Neuronal stem cell (in vitro differentiated cells): ENCODE measurements at regions not wholly inside any gene's neighbourhood (a gene's known extent, or its start where the extent isn't known, plus 50 kb on each side); places are given as distances from the start of the nearest gene placed in this dataset.

Source experiments
- DNase-seq: peaks from one replicate; pipeline ENCODE4 v3.0.0-alpha.2; 2013; ENCODE audit warnings: low spot score
- H2AFZ ChIP-seq: one replicate; pipeline ENCODE4 v1.6.1; 2013; ENCODE audit warnings: mild to moderate bottlenecking, low read length, inconsistent platforms
- H2AK5ac ChIP-seq: 2 replicates; pipeline ENCODE4 v1.6.1; 2013; ENCODE audit warnings: low read depth, mild to moderate bottlenecking, inconsistent platforms, low read length, moderate library complexity, mixed read lengths
- H2BK120ac ChIP-seq: 2 replicates; pipeline ENCODE4 v1.6.1; 2013; ENCODE audit warnings: low read depth, mild to moderate bottlenecking, inconsistent platforms, low read length, moderate library complexity, mixed read lengths
- H2BK12ac ChIP-seq: one replicate; pipeline ENCODE4 v1.6.1; 2013; ENCODE audit warnings: low read length, inconsistent platforms
- H2BK15ac ChIP-seq: 2 replicates; pipeline ENCODE4 v1.6.1; 2013; ENCODE audit warnings: mild to moderate bottlenecking, low read length, inconsistent platforms, mixed read lengths
- H2BK5ac ChIP-seq: one replicate; pipeline ENCODE4 v1.6.1; 2013; ENCODE audit warnings: inconsistent platforms, mild to moderate bottlenecking, low read length, moderate library complexity
- H3K14ac ChIP-seq: one replicate; pipeline ENCODE4 v1.6.1; 2013; ENCODE audit warnings: low read length, inconsistent platforms
- H3K18ac ChIP-seq: 2 replicates; pipeline ENCODE4 v1.6.1; 2013; ENCODE audit warnings: low read length, inconsistent platforms
- H3K23ac ChIP-seq: 2 replicates; pipeline ENCODE4 v1.6.1; 2013; ENCODE audit warnings: low read depth, mild to moderate bottlenecking, mixed read lengths, low read length, inconsistent platforms; ENCODE audit not compliant: poor library complexity
- H3K27ac ChIP-seq: replicated peaks from 3 replicates; pipeline ENCODE4 v1.5.1; 2013; ENCODE audit warnings: low read length, inconsistent platforms
- H3K27me3 ChIP-seq, 3 experiments: 2 replicates each; pipeline ENCODE4 v1.6.1; 2013; ENCODE audit warnings: low read length in 3 of 3, mild to moderate bottlenecking in 2 of 3, inconsistent platforms in 1 of 3, low read depth in 1 of 3, mixed read lengths in 1 of 3, moderate library complexity in 1 of 3; ENCODE audit not compliant: control insufficient read depth in 3 of 3, insufficient read depth in 3 of 3
- H3K36me3 ChIP-seq, 2 donors: replicated peaks in 1 of 2; 2 replicates each; pipeline ENCODE4 v1.6.1; 2013; ENCODE audit warnings: low read length in 2 of 2; ENCODE audit not compliant: control insufficient read depth in 2 of 2, insufficient read depth in 2 of 2
- H3K4ac ChIP-seq: 2 replicates; pipeline ENCODE4 v1.6.1; 2013; ENCODE audit warnings: inconsistent platforms, mild to moderate bottlenecking, low read length, moderate library complexity
- H3K4me1 ChIP-seq, 2 donors: 1 replicate in 1 of 2; 2 replicates in 1 of 2; pipeline ENCODE4 v1.6.1; 2013; ENCODE audit warnings: low read length in 2 of 2, low read depth in 1 of 2; ENCODE audit not compliant: control insufficient read depth in 2 of 2, insufficient read depth in 1 of 2
- H3K4me2 ChIP-seq: one replicate; pipeline ENCODE4 v1.6.1; 2013; ENCODE audit warnings: mild to moderate bottlenecking, low read length, inconsistent platforms; ENCODE audit not compliant: insufficient read depth, poor library complexity, severe bottlenecking
- H3K4me3 ChIP-seq, 2 donors: 2 replicates each; pipeline ENCODE4 v1.5.1; 2013; ENCODE audit warnings: low read length in 2 of 2, mild to moderate bottlenecking in 2 of 2, inconsistent platforms in 1 of 2, moderate library complexity in 1 of 2
- H3K79me1 ChIP-seq: one replicate; pipeline ENCODE4 v1.6.1; 2013; ENCODE audit warnings: low read depth, mild to moderate bottlenecking, inconsistent platforms, low read length, moderate library complexity
- H3K9ac ChIP-seq: one replicate; pipeline ENCODE4 v1.6.1; 2013; ENCODE audit warnings: mild to moderate bottlenecking, low read depth, low read length, inconsistent platforms; ENCODE audit not compliant: poor library complexity
- H3K9me3 ChIP-seq, 2 donors: replicated peaks in 1 of 2; 2 replicates each; pipeline versions ENCODE3 to v1.6.1; 2013; ENCODE audit warnings: low read length in 2 of 2, mild to moderate bottlenecking in 2 of 2, inconsistent platforms in 1 of 2, low read depth in 1 of 2, mixed read lengths in 1 of 2, moderate library complexity in 1 of 2; ENCODE audit not compliant: control insufficient read depth in 2 of 2, insufficient read depth in 1 of 2
- H4K8ac ChIP-seq: one replicate; pipeline ENCODE4 v1.6.1; 2013; ENCODE audit warnings: low read depth, mild to moderate bottlenecking, inconsistent platforms, low read length, moderate library complexity
- H4K91ac ChIP-seq: one replicate; pipeline ENCODE4 v1.6.1; 2013; ENCODE audit warnings: low read length, low read depth, mild to moderate bottlenecking, inconsistent platforms; ENCODE audit not compliant: poor library complexity
- WGBS, 2 donors: extraction: QIAGEN DNeasy Blood & Tissue Kit; methylation state at CpG; one replicate each; pipeline ENCODE4 v1.1.7; 2013; ENCODE audit warnings: missing lambda C conversion rate in 2 of 2, mixed read lengths in 1 of 2; ENCODE audit not compliant: insufficient read length in 2 of 2, insufficient replicate concordance in 1 of 2; ENCODE audit errors: extremely low coverage in 2 of 2; 5-methylcytosine and 5-hydroxymethylcytosine counted together

DNA sequence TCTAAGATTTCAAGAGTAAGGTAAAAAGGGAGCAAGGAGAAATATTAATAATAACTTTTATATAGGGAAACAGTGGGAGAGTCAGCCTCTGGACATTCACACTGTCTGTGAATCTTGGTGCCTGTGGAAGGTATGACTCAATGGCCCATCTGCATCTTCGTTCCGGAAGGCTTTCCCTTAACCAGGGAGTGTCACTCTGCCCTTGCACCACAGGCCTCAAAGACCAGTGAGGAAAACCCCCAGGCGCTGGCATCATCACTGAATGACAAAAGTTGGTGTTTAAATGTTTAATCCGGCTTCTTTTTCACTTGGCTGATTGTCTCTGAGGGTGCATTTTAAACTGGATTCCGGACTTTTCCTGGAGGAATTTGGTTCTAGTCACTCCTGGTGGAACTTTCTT, 522.4 kb upstream of the TLE4 start:
- Histone ChIP-seq H2AK5ac (no peak overlapping the region), H3K18ac (no peak overlapping the region), H3K36me3 (no peaks in the 10 kb centered on the region), H3K4me3 (no peak overlapping the region), H3K4ac (no peak overlapping the region), H3K27ac (no peak overlapping the region), H3K9me3 (peaks cover 0 to 2% of the 10 kb centered on the region in 2 donors), H2BK12ac (no peak overlapping the region), H4K8ac (no peak overlapping the region), H2BK5ac (no peak overlapping the region), H3K4me2 (no peak overlapping the region), H3K9ac (no peak overlapping the region), H3K14ac (no peak overlapping the region), H3K79me1 (no peaks in the 10 kb centered on the region), H2AFZ (no peak overlapping the region), H3K23ac (no peak overlapping the region), H3K27me3 (no peaks in the 10 kb centered on the region), H2BK120ac (no peak overlapping the region), H2BK15ac (no peak overlapping the region), H3K4me1 (peaks cover 0 to 2% of the 10 kb centered on the region in 2 donors), H4K91ac (no peak overlapping the region)
- no peak for DNase-seq
- no CpG with 5 or more reads among the region's 5 CpGs for WGBS, 2 donors

DNA sequence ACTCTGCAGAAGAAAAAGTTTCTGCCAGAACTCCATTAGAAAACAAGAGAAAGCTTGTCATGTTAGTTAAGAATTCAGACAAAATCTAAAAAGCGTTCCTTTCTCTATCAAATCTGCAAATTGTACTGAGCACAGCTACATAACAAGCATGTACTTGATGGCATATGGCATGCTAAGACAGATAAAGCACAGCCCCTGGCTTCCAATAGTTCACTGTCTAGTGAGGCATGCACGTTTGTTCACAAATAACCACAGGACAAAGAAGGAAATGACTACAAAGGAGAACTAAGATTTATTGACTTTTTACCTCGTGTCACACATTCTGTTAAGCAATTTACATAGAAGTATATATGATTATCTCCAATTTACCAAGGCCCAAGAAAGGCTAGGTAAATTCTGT, 518.2 kb upstream of the TLE4 start:
- no peaks in the 10 kb centered on the region for H3K27me3 ChIP-seq
- no peak overlapping the region for H3K14ac ChIP-seq
- H3K18ac ChIP-seq, result no peak overlapping the region
- H3K36me3 ChIP-seq, result no peaks in the 10 kb centered on the region
- H4K8ac ChIP-seq, result no peak overlapping the region
- no peak overlapping the region for H2BK15ac ChIP-seq
- H3K9me3 ChIP-seq, result no peaks in the 10 kb centered on the region
- no peak overlapping the region for H3K4me3 ChIP-seq
- H2BK12ac ChIP-seq, result no peak overlapping the region
- H2BK5ac ChIP-seq, result no peak overlapping the region
- H2AFZ ChIP-seq, result no peak overlapping the region
- no peaks in the 10 kb centered on the region for H3K79me1 ChIP-seq
- no peak overlapping the region for H4K91ac ChIP-seq
- no peak overlapping the region for H3K9ac ChIP-seq
- no peak overlapping the region for H3K23ac ChIP-seq
- no peak overlapping the region for H2AK5ac ChIP-seq
- H3K4me1 ChIP-seq, result no peaks in the 10 kb centered on the region
- no peak overlapping the region for H3K4ac ChIP-seq
- WGBS, 2 donors, result no CpG with 5 or more reads among the region's 3 CpGs
- H2BK120ac ChIP-seq, result no peak overlapping the region
- DNase-seq, result no peak
- no peak overlapping the region for H3K27ac ChIP-seq
- no peak overlapping the region for H3K4me2 ChIP-seq

DNA sequence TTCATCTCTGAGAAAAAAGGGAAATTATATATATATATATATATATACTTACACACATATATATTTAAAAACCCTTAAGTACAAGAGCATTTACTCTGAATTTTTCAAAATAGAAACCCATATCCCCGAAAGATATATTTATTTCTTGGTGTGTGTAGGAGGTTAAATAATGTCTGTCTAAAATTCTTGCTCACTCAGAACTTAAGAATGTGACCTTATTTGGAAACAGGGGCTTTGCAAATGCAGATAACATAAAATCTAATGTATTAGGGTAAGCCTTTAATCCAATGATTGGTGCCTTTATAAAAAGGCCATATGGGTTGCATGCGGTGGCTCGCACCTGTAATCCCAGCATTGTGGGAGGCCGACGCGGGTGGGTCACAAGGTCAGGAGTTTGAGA, 517.3 kb upstream of the TLE4 start:
- no peak overlapping the region for H2BK5ac ChIP-seq
- DNase-seq, result no peak
- H3K4me2 ChIP-seq, result no peak overlapping the region
- H3K14ac ChIP-seq, result no peak overlapping the region
- H2BK15ac ChIP-seq, result no peak overlapping the region
- no peaks in the 10 kb centered on the region for H3K36me3 ChIP-seq
- no peak overlapping the region for H2AK5ac ChIP-seq
- no peak overlapping the region for H2BK12ac ChIP-seq
- H3K9me3 ChIP-seq, result no peaks in the 10 kb centered on the region
- no peaks in the 10 kb centered on the region for H3K27me3 ChIP-seq
- no peak overlapping the region for H3K4me3 ChIP-seq
- H3K27ac ChIP-seq, result no peak overlapping the region
- H2AFZ ChIP-seq, result no peak overlapping the region
- H2BK120ac ChIP-seq, result no peak overlapping the region
- H3K4ac ChIP-seq, result no peak overlapping the region
- no peak overlapping the region for H3K23ac ChIP-seq
- no peaks in the 10 kb centered on the region for H3K4me1 ChIP-seq
- H3K79me1 ChIP-seq, result no peaks in the 10 kb centered on the region
- H4K91ac ChIP-seq, result no peak overlapping the region
- no peak overlapping the region for H3K18ac ChIP-seq
- no peak overlapping the region for H4K8ac ChIP-seq
- no CpG with 5 or more reads among the region's 6 CpGs for WGBS, 2 donors
- no peak overlapping the region for H3K9ac ChIP-seq

DNA sequence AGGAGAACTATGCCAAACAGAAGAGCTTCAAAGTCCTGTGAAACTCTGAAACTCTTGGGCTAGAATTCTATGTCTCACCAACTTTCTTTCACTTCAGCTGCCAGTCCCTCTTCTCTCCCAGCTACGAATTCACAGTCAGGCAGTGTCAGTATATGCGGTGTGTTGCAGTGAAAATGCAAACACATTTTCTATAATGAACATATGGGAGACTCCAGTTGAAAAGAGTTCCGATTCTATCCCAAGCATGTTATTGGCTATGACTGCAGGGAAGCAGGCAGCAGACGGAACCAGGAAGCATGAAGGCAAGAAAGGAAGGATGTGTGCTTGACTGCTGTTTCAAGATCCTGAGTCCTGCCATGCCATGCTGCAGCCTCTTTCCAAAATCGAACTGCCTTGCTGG, 515.7 kb upstream of the TLE4 start:
- Histone ChIP-seq H3K9me3 (no peaks in the 10 kb centered on the region), H3K79me1 (no peaks in the 10 kb centered on the region), H4K8ac (no peak overlapping the region), H2BK5ac (no peak overlapping the region), H3K4me2 (no peak overlapping the region), H2AK5ac (no peak overlapping the region), H3K27ac (no peak overlapping the region), H3K4me1 (no peaks in the 10 kb centered on the region), H3K14ac (no peak overlapping the region), H3K4me3 (no peak overlapping the region), H3K4ac (no peak overlapping the region), H3K36me3 (no peaks in the 10 kb centered on the region), H3K18ac (no peak overlapping the region), H3K9ac (no peak overlapping the region), H2AFZ (no peak overlapping the region), H4K91ac (no peak overlapping the region), H2BK15ac (no peak overlapping the region), H2BK120ac (no peak overlapping the region), H3K27me3 (no peaks in the 10 kb centered on the region), H3K23ac (no peak overlapping the region), H2BK12ac (no peak overlapping the region)
- WGBS, 2 donors, result no CpG with 5 or more reads among the region's 5 CpGs
- DNase-seq, result no peak
